Liver (tissue), 8 donors: ENCODE measurements at regions not wholly inside any gene's neighbourhood (a gene's known extent, or its start where the extent isn't known, plus 50 kb on each side); places are given as distances from the start of the nearest gene placed in this dataset.

Experiments used
- DNase-seq: peaks from one replicate; pipeline ENCODE4 v3.0.0-alpha.2; 2017; ENCODE audit warnings: low spot score
- H3K27ac ChIP-seq, 2 donors: one replicate each; pipeline ENCODE4 v1.7.0; 2013; ENCODE audit warnings: inconsistent platforms in 2 of 2, low read length in 2 of 2, control low read depth in 1 of 2, low read depth in 1 of 2, mild to moderate bottlenecking in 1 of 2
- H3K27me3 ChIP-seq, 4 donors: one replicate each; pipeline versions ENCODE4 v1.6.1 to v1.7.0; 2013; ENCODE audit warnings: low read length in 3 of 4, inconsistent platforms in 1 of 4, mild to moderate bottlenecking in 1 of 4, moderate library complexity in 1 of 4; ENCODE audit not compliant: control insufficient read depth in 4 of 4, insufficient read depth in 4 of 4
- H3K36me3 ChIP-seq, 4 donors: one replicate each; pipeline versions ENCODE4 v1.6.1 to v1.7.0; 2013; ENCODE audit warnings: low read length in 3 of 4, mild to moderate bottlenecking in 3 of 4, low read depth in 1 of 4, moderate library complexity in 1 of 4; ENCODE audit not compliant: control insufficient read depth in 4 of 4, insufficient read depth in 3 of 4
- H3K4me1 ChIP-seq, 4 donors: one replicate each; pipeline versions ENCODE4 v1.6.1 to v1.7.0; 2013; ENCODE audit warnings: low read length in 3 of 4, mild to moderate bottlenecking in 3 of 4, moderate library complexity in 1 of 4; ENCODE audit not compliant: control insufficient read depth in 4 of 4, insufficient read depth in 4 of 4
- H3K4me3 ChIP-seq, 3 donors: one replicate each; pipeline versions ENCODE4 v1.6.1 to v1.7.0; 2013; ENCODE audit warnings: low read length in 3 of 3, control low read depth in 1 of 3, low read depth in 1 of 3, mild to moderate bottlenecking in 1 of 3
- H3K9ac ChIP-seq, 2 donors: one replicate each; pipeline ENCODE4 v1.7.0; 2013; ENCODE audit warnings: low read length in 2 of 2, mild to moderate bottlenecking in 2 of 2, moderate library complexity in 2 of 2, control low read depth in 1 of 2, low read depth in 1 of 2
- H3K9me3 ChIP-seq, 4 donors: one replicate each; pipeline versions ENCODE4 v1.6.1 to v1.7.0; 2013; ENCODE audit warnings: low read length in 3 of 4; ENCODE audit not compliant: control insufficient read depth in 4 of 4
- EGR1 ChIP-seq, 2 donors: IDR thresholded peaks; 2 replicates each; pipeline ENCODE4 v1.6.1; 2016 to 2018; ENCODE audit warnings: antibody characterized with exemption in 2 of 2, low read depth in 2 of 2
- FOXA1 ChIP-seq: IDR thresholded peaks from 2 replicates; pipeline ENCODE4 v1.6.1; 2016; ENCODE audit warnings: antibody characterized with exemption
- FOXA2 ChIP-seq: IDR thresholded peaks from 2 replicates; pipeline ENCODE4 v1.6.1; 2016; ENCODE audit warnings: antibody characterized with exemption
- GABPA ChIP-seq, 2 donors: IDR thresholded peaks in 1 of 2; conservative IDR thresholded peaks in 1 of 2; 2 replicates each; pipeline ENCODE4 v1.6.1; 2016; ENCODE audit warnings: antibody characterized with exemption in 2 of 2, mild to moderate bottlenecking in 1 of 2, moderate library complexity in 1 of 2
- HNF4A ChIP-seq, 2 donors: conservative IDR thresholded peaks; 2 replicates each; pipeline ENCODE4 v1.6.1; 2016; ENCODE audit warnings: antibody characterized with exemption in 2 of 2, mild to moderate bottlenecking in 2 of 2
- HNF4G ChIP-seq: IDR thresholded peaks from 2 replicates; pipeline ENCODE4 v1.6.1; 2016; ENCODE audit warnings: antibody characterized with exemption
- JUND ChIP-seq, 2 donors: IDR thresholded peaks; 2 replicates each; pipeline ENCODE4 v1.6.1; 2016; ENCODE audit warnings: antibody characterized with exemption in 2 of 2
- MAX ChIP-seq: IDR thresholded peaks from 2 replicates; pipeline ENCODE4 v1.6.1; 2016; ENCODE audit warnings: antibody characterized with exemption
- NR2F2 ChIP-seq: IDR thresholded peaks from 2 replicates; pipeline ENCODE4 v1.6.1; 2016; ENCODE audit warnings: antibody characterized with exemption
- RAD21 ChIP-seq, 2 donors: IDR thresholded peaks; 2 replicates each; pipeline ENCODE4 v1.6.1; 2016; ENCODE audit warnings: antibody characterized with exemption in 2 of 2, mild to moderate bottlenecking in 2 of 2
- REST ChIP-seq: IDR thresholded peaks from 2 replicates; pipeline ENCODE4 v1.6.1; 2016; ENCODE audit warnings: antibody characterized with exemption, mild to moderate bottlenecking
- RXRA ChIP-seq, 2 donors: IDR thresholded peaks; 2 replicates each; pipeline ENCODE4 v1.6.1; 2017 to 2018; ENCODE audit warnings: antibody characterized with exemption in 2 of 2, mild to moderate bottlenecking in 1 of 2
- SP1 ChIP-seq: IDR thresholded peaks from 2 replicates; pipeline ENCODE4 v1.6.1; 2018; ENCODE audit warnings: antibody characterized with exemption, mild to moderate bottlenecking
- TAF1 ChIP-seq: conservative IDR thresholded peaks from 2 replicates; pipeline ENCODE4 v1.6.1; 2016; ENCODE audit warnings: antibody characterized with exemption, mild to moderate bottlenecking
- YY1 ChIP-seq: IDR thresholded peaks from 2 replicates; pipeline ENCODE4 v1.6.1; 2016; ENCODE audit warnings: antibody characterized with exemption, mild to moderate bottlenecking
- WGBS: extraction: QIAGEN DNeasy Blood & Tissue Kit; methylation state at CpG from one replicate; pipeline ENCODE4 v1.1.7; 2013; 5-methylcytosine and 5-hydroxymethylcytosine counted together
- TF ChIP-seq, protein P1 (sequence below): fragments of 150-350 bp; IDR thresholded peaks from 2 replicates; pipeline ENCODE4 v1.5.1; 2017; ENCODE audit warnings: improper control_type of control experiment, low read depth, low read length; ENCODE audit not compliant: missing input control
- TF ChIP-seq, protein P2 (sequence below): IDR thresholded peaks from 2 replicates; pipeline ENCODE4 v1.6.1; 2016; ENCODE audit warnings: antibody characterized with exemption
- TF ChIP-seq, protein P3 (sequence below): IDR thresholded peaks from 2 replicates; pipeline ENCODE4 v1.6.1; 2016; ENCODE audit warnings: antibody characterized with exemption
- donor health status: healthy.
- donor health status: healthy.
- donor health status: healthy.
- donor health status: healthy.
- donor health status: healthy.

DNA sequence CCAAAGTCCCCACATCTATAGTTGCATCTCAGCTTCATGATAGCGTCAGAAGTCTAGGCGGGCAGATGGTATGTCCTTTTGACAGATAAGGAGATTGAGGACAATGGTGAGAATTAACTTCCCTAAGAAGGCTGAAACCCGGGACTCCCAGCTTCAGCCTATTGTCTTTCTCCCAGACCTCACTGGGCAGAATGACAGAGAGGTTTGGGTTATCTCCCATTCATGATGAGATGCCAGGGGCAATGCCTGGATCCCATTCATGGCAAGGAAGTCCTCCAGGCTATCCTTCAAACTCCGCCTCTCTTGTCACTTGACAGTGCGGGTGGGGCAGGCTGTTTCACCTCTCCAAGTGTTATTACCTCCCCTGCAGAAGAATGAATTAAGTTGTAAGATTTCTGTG is 100.3 kb downstream of the IRX5 start:
- Histone ChIP-seq H3K27me3 (no peaks in the 10 kb centered on the region), H3K9me3 (peaks cover 0 to 9% (median 3%) of the 10 kb centered on the region in 4 donors), H3K4me3 (no peak overlapping the region), H3K9ac (no peak overlapping the region), H3K27ac (no peak overlapping the region), H3K36me3 (no peaks in the 10 kb centered on the region), H3K4me1 (no peaks in the 10 kb centered on the region)
- 51% methylated on average over 5 of the region's 5 CpGs for WGBS
- DNase-seq = no peak
- TF ChIP-seq FOXA1 (no peak), HNF4A (conservative IDR thresholded peaks at IDR 0.05) (no peak), EGR1 (IDR thresholded peaks at IDR 0.05; ENCODE audit: low read depth in 2 of 2) (no peak), JUND (IDR thresholded peaks at IDR 0.05) (no peak), HNF4G (no peak), TAF1 (no peak), YY1 (no peak), SP1 (no peak), FOXA2 (no peak), NR2F2 (no peak), MAX (no peak), GABPA (IDR thresholded peaks at IDR 0.05 in 1 of 2, conservative IDR thresholded peaks at IDR 0.05 in 1 of 2) (no peak), REST (no peak), RXRA (IDR thresholded peaks at IDR 0.05) (no peak), RAD21 (IDR thresholded peaks at IDR 0.05) (no peak)
- TF ChIP-seq, protein P1, sequence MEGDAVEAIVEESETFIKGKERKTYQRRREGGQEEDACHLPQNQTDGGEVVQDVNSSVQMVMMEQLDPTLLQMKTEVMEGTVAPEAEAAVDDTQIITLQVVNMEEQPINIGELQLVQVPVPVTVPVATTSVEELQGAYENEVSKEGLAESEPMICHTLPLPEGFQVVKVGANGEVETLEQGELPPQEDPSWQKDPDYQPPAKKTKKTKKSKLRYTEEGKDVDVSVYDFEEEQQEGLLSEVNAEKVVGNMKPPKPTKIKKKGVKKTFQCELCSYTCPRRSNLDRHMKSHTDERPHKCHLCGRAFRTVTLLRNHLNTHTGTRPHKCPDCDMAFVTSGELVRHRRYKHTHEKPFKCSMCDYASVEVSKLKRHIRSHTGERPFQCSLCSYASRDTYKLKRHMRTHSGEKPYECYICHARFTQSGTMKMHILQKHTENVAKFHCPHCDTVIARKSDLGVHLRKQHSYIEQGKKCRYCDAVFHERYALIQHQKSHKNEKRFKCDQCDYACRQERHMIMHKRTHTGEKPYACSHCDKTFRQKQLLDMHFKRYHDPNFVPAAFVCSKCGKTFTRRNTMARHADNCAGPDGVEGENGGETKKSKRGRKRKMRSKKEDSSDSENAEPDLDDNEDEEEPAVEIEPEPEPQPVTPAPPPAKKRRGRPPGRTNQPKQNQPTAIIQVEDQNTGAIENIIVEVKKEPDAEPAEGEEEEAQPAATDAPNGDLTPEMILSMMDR = no peak
- TF ChIP-seq, protein P2, sequence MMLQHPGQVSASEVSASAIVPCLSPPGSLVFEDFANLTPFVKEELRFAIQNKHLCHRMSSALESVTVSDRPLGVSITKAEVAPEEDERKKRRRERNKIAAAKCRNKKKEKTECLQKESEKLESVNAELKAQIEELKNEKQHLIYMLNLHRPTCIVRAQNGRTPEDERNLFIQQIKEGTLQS = no peak
- TF ChIP-seq, protein P3, sequence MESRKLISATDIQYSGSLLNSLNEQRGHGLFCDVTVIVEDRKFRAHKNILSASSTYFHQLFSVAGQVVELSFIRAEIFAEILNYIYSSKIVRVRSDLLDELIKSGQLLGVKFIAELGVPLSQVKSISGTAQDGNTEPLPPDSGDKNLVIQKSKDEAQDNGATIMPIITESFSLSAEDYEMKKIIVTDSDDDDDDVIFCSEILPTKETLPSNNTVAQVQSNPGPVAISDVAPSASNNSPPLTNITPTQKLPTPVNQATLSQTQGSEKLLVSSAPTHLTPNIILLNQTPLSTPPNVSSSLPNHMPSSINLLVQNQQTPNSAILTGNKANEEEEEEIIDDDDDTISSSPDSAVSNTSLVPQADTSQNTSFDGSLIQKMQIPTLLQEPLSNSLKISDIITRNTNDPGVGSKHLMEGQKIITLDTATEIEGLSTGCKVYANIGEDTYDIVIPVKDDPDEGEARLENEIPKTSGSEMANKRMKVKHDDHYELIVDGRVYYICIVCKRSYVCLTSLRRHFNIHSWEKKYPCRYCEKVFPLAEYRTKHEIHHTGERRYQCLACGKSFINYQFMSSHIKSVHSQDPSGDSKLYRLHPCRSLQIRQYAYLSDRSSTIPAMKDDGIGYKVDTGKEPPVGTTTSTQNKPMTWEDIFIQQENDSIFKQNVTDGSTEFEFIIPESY = no peak
